Loucy (cell line): ENCODE measurements at regions not wholly inside any gene's neighbourhood (a gene's known extent, or its start where the extent isn't known, plus 50 kb on each side); places are given as distances from the start of the nearest gene placed in this dataset.

Experiments used
- H2AFZ ChIP-seq: fragments of 200-600 bp; sonication (generic); 2 replicates; pipeline ENCODE4 v1.6.0; 2016; ENCODE audit warnings: antibody characterized with exemption, mild to moderate bottlenecking, low read length, moderate library complexity
- H3F3A ChIP-seq: fragments of 200-600 bp; 2 replicates; pipeline ENCODE4 v1.6.0; 2016; ENCODE audit warnings: antibody characterized with exemption, low read depth, mild to moderate bottlenecking
- H3K27me3 ChIP-seq: fragments of 200-600 bp; sonication (generic); 2 replicates; pipeline ENCODE4 v1.6.1; 2014; ENCODE audit warnings: low read length, mild to moderate bottlenecking; ENCODE audit not compliant: insufficient read depth, poor library complexity, severe bottlenecking
- H3K36me3 ChIP-seq: fragments of 200-600 bp; sonication (generic); 2 replicates; pipeline ENCODE4 v1.6.1; 2016; ENCODE audit warnings: low read length; ENCODE audit not compliant: insufficient read depth
- H3K4me1 ChIP-seq: fragments of 200-600 bp; sonication (generic); 2 replicates; pipeline ENCODE4 v1.5.1; 2014; ENCODE audit warnings: low read length, mild to moderate bottlenecking; ENCODE audit not compliant: insufficient read depth, poor library complexity, severe bottlenecking
- H3K4me2 ChIP-seq: fragments of 200-600 bp; sonication (generic); 2 replicates; pipeline ENCODE4 v1.6.0; 2014; ENCODE audit warnings: antibody characterized with exemption, low read length, low read depth, mild to moderate bottlenecking; ENCODE audit not compliant: poor library complexity, severe bottlenecking
- H3K4me3 ChIP-seq: fragments of 200-600 bp; sonication (generic); 2 replicates; pipeline ENCODE4 v1.5.1; 2014; ENCODE audit warnings: low read length, mild to moderate bottlenecking, mixed read lengths; ENCODE audit not compliant: poor library complexity, severe bottlenecking
- H3K79me2 ChIP-seq: fragments of 200-600 bp; sonication (generic); 2 replicates; pipeline ENCODE4 v1.6.1; 2014; ENCODE audit warnings: low read length; ENCODE audit not compliant: insufficient read depth
- H3K9ac ChIP-seq: fragments of 200-600 bp; sonication (generic); 2 replicates; pipeline ENCODE4 v1.6.0; 2014; ENCODE audit warnings: mild to moderate bottlenecking, low read depth, low read length, moderate library complexity; ENCODE audit not compliant: poor library complexity, severe bottlenecking
- H3K9me2 ChIP-seq: fragments of 200-600 bp; sonication (generic); replicated peaks from 2 replicates; pipeline ENCODE4 v1.6.1; 2016; ENCODE audit warnings: low read depth, low read length, mixed read lengths
- H3K9me3 ChIP-seq: fragments of 200-600 bp; sonication (generic); 2 replicates; pipeline ENCODE4 v1.6.1; 2014; ENCODE audit warnings: mild to moderate bottlenecking, antibody characterized with exemption, low read length, low read depth; ENCODE audit not compliant: insufficient read depth
- H4K20me1 ChIP-seq: fragments of 200-600 bp; sonication (generic); 2 replicates; pipeline ENCODE4 v1.6.0; 2014; ENCODE audit warnings: antibody characterized with exemption, low read length, mild to moderate bottlenecking; ENCODE audit not compliant: insufficient read depth, poor library complexity, severe bottlenecking
- EZH2phosphoT487 ChIP-seq: fragments of 200-600 bp; IDR thresholded peaks from 2 replicates; pipeline ENCODE4 v1.6.1; 2018; ENCODE audit warnings: antibody characterized with exemption, mild to moderate bottlenecking, moderate library complexity, borderline replicate concordance
- TF ChIP-seq, protein P1 (sequence below): fragments of 200-600 bp; sonication (generic); conservative IDR thresholded peaks from 2 replicates; pipeline ENCODE4 v1.5.1; 2014; ENCODE audit warnings: mild to moderate bottlenecking, antibody characterized with exemption, low read length

DNA sequence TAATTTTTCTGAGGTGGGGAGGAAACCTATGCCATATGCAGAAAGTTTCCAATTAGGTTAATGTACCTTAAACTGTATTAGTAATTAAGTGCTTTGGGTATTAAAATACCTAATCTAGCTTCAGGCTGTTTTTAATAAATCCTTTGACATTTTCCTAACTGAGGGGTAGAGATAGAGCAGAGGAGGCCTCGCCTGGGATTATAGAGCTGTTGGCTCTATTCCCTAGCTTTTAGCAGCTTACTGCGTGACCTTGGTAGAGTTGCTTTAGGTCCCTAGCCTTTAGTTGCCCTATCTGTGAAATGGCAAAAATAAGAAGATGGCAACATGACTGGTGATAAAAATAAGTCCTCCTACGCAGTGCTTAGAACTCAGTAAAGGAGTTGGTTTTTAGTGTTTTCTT lies 621.0 kb downstream of the LMO4 start:
- H3K4me3 ChIP-seq = no peak overlapping the region
- H3K27me3 ChIP-seq = no peaks in the 10 kb centered on the region
- H3K9me2 ChIP-seq = no peaks in the 10 kb centered on the region
- TF ChIP-seq, protein P1, sequence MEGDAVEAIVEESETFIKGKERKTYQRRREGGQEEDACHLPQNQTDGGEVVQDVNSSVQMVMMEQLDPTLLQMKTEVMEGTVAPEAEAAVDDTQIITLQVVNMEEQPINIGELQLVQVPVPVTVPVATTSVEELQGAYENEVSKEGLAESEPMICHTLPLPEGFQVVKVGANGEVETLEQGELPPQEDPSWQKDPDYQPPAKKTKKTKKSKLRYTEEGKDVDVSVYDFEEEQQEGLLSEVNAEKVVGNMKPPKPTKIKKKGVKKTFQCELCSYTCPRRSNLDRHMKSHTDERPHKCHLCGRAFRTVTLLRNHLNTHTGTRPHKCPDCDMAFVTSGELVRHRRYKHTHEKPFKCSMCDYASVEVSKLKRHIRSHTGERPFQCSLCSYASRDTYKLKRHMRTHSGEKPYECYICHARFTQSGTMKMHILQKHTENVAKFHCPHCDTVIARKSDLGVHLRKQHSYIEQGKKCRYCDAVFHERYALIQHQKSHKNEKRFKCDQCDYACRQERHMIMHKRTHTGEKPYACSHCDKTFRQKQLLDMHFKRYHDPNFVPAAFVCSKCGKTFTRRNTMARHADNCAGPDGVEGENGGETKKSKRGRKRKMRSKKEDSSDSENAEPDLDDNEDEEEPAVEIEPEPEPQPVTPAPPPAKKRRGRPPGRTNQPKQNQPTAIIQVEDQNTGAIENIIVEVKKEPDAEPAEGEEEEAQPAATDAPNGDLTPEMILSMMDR = no peak
- no peak for TF ChIP-seq EZH2phosphoT487
- H3K4me2 ChIP-seq = no peak overlapping the region
- no peaks in the 10 kb centered on the region for H4K20me1 ChIP-seq
- no peaks in the 10 kb centered on the region for H3K79me2 ChIP-seq
- no peak overlapping the region for H3K9ac ChIP-seq
- no peaks in the 10 kb centered on the region for H3F3A ChIP-seq
- no peaks in the 10 kb centered on the region for H3K9me3 ChIP-seq
- no peaks in the 10 kb centered on the region for H3K36me3 ChIP-seq
- peaks cover 18% of the 10 kb centered on the region for H3K4me1 ChIP-seq
- no peak overlapping the region for H2AFZ ChIP-seq

DNA sequence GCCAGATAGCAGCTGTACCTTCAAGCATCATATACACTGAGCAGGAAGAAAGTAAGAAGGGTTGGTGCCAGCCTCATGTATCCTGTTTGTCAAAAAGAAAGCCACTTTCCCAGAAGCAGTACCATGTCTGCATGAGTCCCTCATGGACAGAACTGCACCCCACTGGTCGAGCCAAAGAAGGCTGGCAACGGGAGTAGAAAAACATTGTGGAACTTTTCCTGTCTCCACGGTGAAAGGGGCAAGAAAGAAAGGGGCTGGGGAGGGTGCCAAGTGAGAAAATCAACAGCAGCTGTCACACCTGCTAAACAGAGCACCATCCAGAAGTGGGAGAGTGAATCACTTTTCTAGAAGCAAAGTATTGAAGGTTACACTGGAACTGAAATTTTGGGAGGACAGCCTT lies 621.7 kb downstream of the LMO4 start:
- Histone ChIP-seq H3K9ac (no peak overlapping the region), H2AFZ (peak overlapping the region; percentile 57; the same call in 1 of the 2 replicates), H3F3A (no peaks in the 10 kb centered on the region), H4K20me1 (no peaks in the 10 kb centered on the region), H3K4me2 (no peak overlapping the region), H3K4me3 (no peak overlapping the region), H3K9me3 (no peaks in the 10 kb centered on the region), H3K79me2 (no peaks in the 10 kb centered on the region), H3K27me3 (no peaks in the 10 kb centered on the region), H3K4me1 (peaks cover 18% of the 10 kb centered on the region), H3K9me2 (no peaks in the 10 kb centered on the region), H3K36me3 (no peaks in the 10 kb centered on the region)
- TF ChIP-seq, protein P1 = no peak
- TF ChIP-seq EZH2phosphoT487 = no peak

GRCh38 chr1:87951409-87951808 lies 622.7 kb downstream of the LMO4 start:
- peak overlapping the region; percentile 18; the same call in 1 of the 2 replicates for H2AFZ ChIP-seq
- no peaks in the 10 kb centered on the region for H3K36me3 ChIP-seq
- H3K9ac ChIP-seq = no peak overlapping the region
- no peaks in the 10 kb centered on the region for H3K9me2 ChIP-seq
- no peaks in the 10 kb centered on the region for H3K79me2 ChIP-seq
- H3K4me1 ChIP-seq = peaks cover 18% of the 10 kb centered on the region
- H3K9me3 ChIP-seq = no peaks in the 10 kb centered on the region
- H3F3A ChIP-seq = no peaks in the 10 kb centered on the region
- H4K20me1 ChIP-seq = no peaks in the 10 kb centered on the region
- no peak overlapping the region for H3K4me2 ChIP-seq
- no peak for TF ChIP-seq EZH2phosphoT487
- TF ChIP-seq, protein P1 = no peak
- no peak overlapping the region for H3K4me3 ChIP-seq
- H3K27me3 ChIP-seq = no peaks in the 10 kb centered on the region
